ENCODE measurements at regions not wholly inside any gene's neighbourhood (a gene's known extent, or its start where the extent isn't known, plus 50 kb on each side); places are given as distances from the start of the nearest gene placed in this dataset.

GRCh38 chr14:52121441-52121840 lies 52.6 kb upstream of the NID2 start:
- DNase-seq, result no peak

- DNase-seq, result no peak
Observed at GRCh38 chr14:52119030-52119429, 50.2 kb upstream of the NID2 start.
